PC-9 (cell line): ENCODE measurements at regions not wholly inside any gene's neighbourhood (a gene's known extent, or its start where the extent isn't known, plus 50 kb on each side); places are given as distances from the start of the nearest gene placed in this dataset.

Experiments used
- EZH2 ChIP-seq: fragments of 200-600 bp; sonication (generic); IDR thresholded peaks from 2 replicates; pipeline ENCODE4 v1.8.0; 2017; ENCODE audit warnings: antibody characterized with exemption, low read depth
- TF ChIP-seq, protein P1 (sequence below): fragments of 200-600 bp; sonication (generic); conservative IDR thresholded peaks from 2 replicates; pipeline ENCODE4 v1.6.1; 2017; ENCODE audit warnings: mixed run types, antibody characterized with exemption, mild to moderate bottlenecking, moderate library complexity

DNA sequence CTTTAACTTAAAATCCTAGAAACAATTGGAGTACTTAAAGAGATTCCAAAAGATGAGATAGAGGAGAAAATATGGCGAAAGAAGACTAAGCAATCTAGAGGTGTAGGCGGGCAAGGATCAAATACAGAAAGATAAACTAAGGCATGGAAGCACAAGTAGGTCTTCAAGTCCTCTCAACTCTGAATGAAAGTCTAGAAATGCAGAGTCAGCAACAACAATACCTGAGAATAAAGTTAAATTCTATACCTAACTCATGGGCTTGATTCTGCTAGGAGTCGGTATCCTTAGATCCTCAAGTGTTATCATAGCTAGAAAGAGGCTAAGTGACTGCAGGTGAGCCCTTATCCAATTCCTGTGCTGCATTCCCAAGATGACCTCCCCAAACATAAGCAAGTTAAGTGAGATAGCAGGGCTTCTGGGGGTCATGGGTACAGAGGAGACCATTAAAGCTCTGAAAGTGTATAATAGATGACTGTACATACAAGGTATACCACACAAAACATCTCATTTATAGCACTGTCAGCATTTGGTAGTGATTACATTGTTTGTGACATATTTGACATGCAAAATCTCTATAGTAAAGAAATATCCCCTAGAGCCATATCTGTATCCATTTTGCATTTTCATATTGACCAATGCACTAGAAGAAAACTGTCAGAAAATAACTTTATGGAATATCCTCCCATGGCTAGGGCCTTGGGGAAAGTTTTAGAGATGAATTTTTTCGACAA lies 82.5 kb upstream of the ARID2 start:
- TF ChIP-seq, protein P1, sequence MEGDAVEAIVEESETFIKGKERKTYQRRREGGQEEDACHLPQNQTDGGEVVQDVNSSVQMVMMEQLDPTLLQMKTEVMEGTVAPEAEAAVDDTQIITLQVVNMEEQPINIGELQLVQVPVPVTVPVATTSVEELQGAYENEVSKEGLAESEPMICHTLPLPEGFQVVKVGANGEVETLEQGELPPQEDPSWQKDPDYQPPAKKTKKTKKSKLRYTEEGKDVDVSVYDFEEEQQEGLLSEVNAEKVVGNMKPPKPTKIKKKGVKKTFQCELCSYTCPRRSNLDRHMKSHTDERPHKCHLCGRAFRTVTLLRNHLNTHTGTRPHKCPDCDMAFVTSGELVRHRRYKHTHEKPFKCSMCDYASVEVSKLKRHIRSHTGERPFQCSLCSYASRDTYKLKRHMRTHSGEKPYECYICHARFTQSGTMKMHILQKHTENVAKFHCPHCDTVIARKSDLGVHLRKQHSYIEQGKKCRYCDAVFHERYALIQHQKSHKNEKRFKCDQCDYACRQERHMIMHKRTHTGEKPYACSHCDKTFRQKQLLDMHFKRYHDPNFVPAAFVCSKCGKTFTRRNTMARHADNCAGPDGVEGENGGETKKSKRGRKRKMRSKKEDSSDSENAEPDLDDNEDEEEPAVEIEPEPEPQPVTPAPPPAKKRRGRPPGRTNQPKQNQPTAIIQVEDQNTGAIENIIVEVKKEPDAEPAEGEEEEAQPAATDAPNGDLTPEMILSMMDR = no peak
- TF ChIP-seq EZH2 = no peak
